PC-9 (cell line): ENCODE measurements at regions not wholly inside any gene's neighbourhood (a gene's known extent, or its start where the extent isn't known, plus 50 kb on each side); places are given as distances from the start of the nearest gene placed in this dataset.

Experiments used
- BruUV-seq: library from RNA; stranded (reverse); fragments of 400-500 nt; replicated peaks from 2 replicates; lab custom pipeline; 2021; lab: Mats Ljungman, UMichigan
- CTCF ChIA-PET: fragments of 300-600 bp; sonication (Branson Sonifier 250); formaldehyde crosslinking; loops from one replicate; lab custom pipeline; 2022; ENCODE audit warnings: antibody characterized with exemption; lab: Charles Lee
- POLR2A ChIA-PET: fragments of 300-600 bp; sonication (Branson Sonifier 250); formaldehyde crosslinking; loops from one replicate; lab custom pipeline; 2022; ENCODE audit warnings: antibody characterized with exemption; ENCODE audit not compliant: unreplicated experiment; lab: Charles Lee
- DNase-seq, 2 experiments: peaks; one replicate each; pipeline versions ENCODE4 v3.0.0 to v3.0.0-alpha.2; 2015 to 2022; ENCODE audit warnings: mixed read lengths in 1 of 2
- H2AFZ ChIP-seq: fragments of 200-600 bp; sonication (generic); 2 replicates; pipeline ENCODE4 v1.8.1; 2017; ENCODE audit warnings: antibody characterized with exemption
- H3F3A ChIP-seq: fragments of 200-600 bp; sonication (generic); 2 replicates; pipeline ENCODE4 v1.8.1; 2017; ENCODE audit warnings: antibody characterized with exemption, mild to moderate bottlenecking, low read depth; ENCODE audit not compliant: insufficient read depth
- H3K27ac ChIP-seq: fragments of 200-600 bp; sonication (generic); 2 replicates; pipeline ENCODE4 v1.6.1; 2016; ENCODE audit warnings: mixed run types
- H3K27me3 ChIP-seq: fragments of 200-600 bp; sonication (generic); 2 replicates; pipeline ENCODE4 v1.6.1; 2016; ENCODE audit warnings: low read depth, mixed run types; ENCODE audit not compliant: insufficient read depth
- H3K36me3 ChIP-seq: fragments of 200-600 bp; sonication (generic); 2 replicates; pipeline ENCODE4 v1.6.1; 2016; ENCODE audit warnings: low read depth, mixed run types
- H3K4me1 ChIP-seq: fragments of 200-600 bp; sonication (generic); replicated peaks from 2 replicates; pipeline ENCODE4 v1.6.1; 2016; ENCODE audit warnings: mixed run types; ENCODE audit not compliant: insufficient read depth
- H3K4me2 ChIP-seq: fragments of 200-600 bp; sonication (generic); 2 replicates; pipeline ENCODE4 v1.6.1; 2017; ENCODE audit warnings: mixed run types
- H3K4me3 ChIP-seq: fragments of 200-600 bp; sonication (generic); 2 replicates; pipeline ENCODE4 v1.6.1; 2016; ENCODE audit warnings: mixed run types
- H3K79me2 ChIP-seq: fragments of 200-600 bp; sonication (generic); 2 replicates; pipeline ENCODE4 v1.6.1; 2017; ENCODE audit warnings: low read depth, mixed run types
- H3K9me2 ChIP-seq: fragments of 200-600 bp; sonication (generic); 2 replicates; pipeline ENCODE4 v1.8.1; 2017; ENCODE audit warnings: mild to moderate bottlenecking; ENCODE audit not compliant: insufficient read depth
- H3K9me3 ChIP-seq: fragments of 200-600 bp; sonication (generic); 2 replicates; pipeline ENCODE4 v1.8.1; 2016; ENCODE audit warnings: low read depth; ENCODE audit not compliant: insufficient read depth
- H4K20me1 ChIP-seq: fragments of 200-600 bp; sonication (generic); 2 replicates; pipeline ENCODE4 v1.8.1; 2017; ENCODE audit not compliant: insufficient read depth
- EZH2 ChIP-seq: fragments of 200-600 bp; sonication (generic); IDR thresholded peaks from 2 replicates; pipeline ENCODE4 v1.8.0; 2017; ENCODE audit warnings: antibody characterized with exemption, low read depth
- intact Hi-C: fragments of 100-400 bp; cut with micrococcal nuclease; formaldehyde crosslinking; loops from one replicate; pipeline ENCODE4 v1.10.0; 2022; ENCODE audit not compliant: unreplicated experiment
- TF ChIP-seq, protein P1 (sequence below): fragments of 200-600 bp; sonication (generic); conservative IDR thresholded peaks from 2 replicates; pipeline ENCODE4 v1.6.1; 2017; ENCODE audit warnings: mixed run types, antibody characterized with exemption, mild to moderate bottlenecking, moderate library complexity

DNA sequence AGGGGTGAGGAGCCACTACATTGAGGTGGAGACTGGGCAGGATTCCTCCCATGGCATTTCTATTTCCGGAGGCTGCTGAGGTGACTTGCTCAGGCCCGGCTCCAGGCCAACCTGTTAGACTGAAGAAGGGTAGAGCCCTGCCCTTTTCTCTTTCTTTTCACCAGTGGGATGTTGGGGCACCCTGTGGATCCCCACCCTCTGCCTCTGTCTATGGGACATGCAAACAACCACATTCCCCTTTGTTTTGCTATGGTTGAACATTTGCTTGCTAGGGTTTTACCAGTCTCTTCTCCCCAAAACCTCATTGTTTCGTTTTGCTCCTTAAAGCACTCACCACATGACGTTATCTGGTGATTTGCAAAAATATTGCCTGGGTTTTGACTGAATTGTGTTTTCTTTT, 183.3 kb downstream of the ARL4C start:
- Histone ChIP-seq H3K27me3 (no peaks in the 10 kb centered on the region), H4K20me1 (no peaks in the 10 kb centered on the region), H3K9me3 (no peaks in the 10 kb centered on the region), H3F3A (peaks cover under 1% of the 10 kb centered on the region; the same call in 1 of the 2 replicates), H3K4me2 (no peak overlapping the region), H3K9me2 (no peaks in the 10 kb centered on the region), H2AFZ (no peak overlapping the region), H3K36me3 (no peaks in the 10 kb centered on the region), H3K79me2 (no peaks in the 10 kb centered on the region), H3K27ac (no peak overlapping the region), H3K4me1 (no peaks in the 10 kb centered on the region), H3K4me3 (no peak overlapping the region)
- TF ChIP-seq, protein P1, sequence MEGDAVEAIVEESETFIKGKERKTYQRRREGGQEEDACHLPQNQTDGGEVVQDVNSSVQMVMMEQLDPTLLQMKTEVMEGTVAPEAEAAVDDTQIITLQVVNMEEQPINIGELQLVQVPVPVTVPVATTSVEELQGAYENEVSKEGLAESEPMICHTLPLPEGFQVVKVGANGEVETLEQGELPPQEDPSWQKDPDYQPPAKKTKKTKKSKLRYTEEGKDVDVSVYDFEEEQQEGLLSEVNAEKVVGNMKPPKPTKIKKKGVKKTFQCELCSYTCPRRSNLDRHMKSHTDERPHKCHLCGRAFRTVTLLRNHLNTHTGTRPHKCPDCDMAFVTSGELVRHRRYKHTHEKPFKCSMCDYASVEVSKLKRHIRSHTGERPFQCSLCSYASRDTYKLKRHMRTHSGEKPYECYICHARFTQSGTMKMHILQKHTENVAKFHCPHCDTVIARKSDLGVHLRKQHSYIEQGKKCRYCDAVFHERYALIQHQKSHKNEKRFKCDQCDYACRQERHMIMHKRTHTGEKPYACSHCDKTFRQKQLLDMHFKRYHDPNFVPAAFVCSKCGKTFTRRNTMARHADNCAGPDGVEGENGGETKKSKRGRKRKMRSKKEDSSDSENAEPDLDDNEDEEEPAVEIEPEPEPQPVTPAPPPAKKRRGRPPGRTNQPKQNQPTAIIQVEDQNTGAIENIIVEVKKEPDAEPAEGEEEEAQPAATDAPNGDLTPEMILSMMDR, result no peak
- TF ChIP-seq EZH2, result no peak
- CTCF ChIA-PET, result no interaction called here
- POLR2A ChIA-PET, result no interaction called here
- intact Hi-C loops, result no loop called here
- DNase-seq, result no peak
- BruUV-seq, result no TSS peak

DNA sequence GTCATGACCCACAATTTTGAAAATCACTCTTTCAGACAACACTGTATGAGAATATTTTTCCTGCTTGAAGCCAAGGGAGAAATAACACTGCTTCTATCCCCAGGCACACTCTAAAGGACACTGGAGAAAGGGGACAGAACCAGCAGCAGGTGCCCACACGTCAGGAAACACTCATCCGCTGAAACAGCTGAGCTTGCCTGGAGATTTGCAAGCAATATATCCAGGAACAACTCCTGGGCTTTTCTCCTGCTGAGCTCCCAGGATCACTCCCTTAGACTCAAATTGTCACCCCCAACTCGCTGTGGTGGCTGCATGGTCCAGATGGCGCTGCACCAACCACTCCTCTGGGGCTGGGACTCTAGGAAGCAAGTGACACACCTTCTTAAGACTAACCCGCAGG, 186.7 kb downstream of the ARL4C start:
- CTCF ChIA-PET, result no interaction called here
- Histone ChIP-seq H3K4me1 (peaks cover 12% of the 10 kb centered on the region), H3K27ac (no peak overlapping the region), H3F3A (peaks cover 15% of the 10 kb centered on the region), H4K20me1 (no peaks in the 10 kb centered on the region), H3K4me3 (no peak overlapping the region), H3K79me2 (no peaks in the 10 kb centered on the region), H2AFZ (no peak overlapping the region), H3K9me2 (no peaks in the 10 kb centered on the region), H3K9me3 (no peaks in the 10 kb centered on the region; the same call in 1 of the 2 replicates), H3K4me2 (no peak overlapping the region), H3K27me3 (no peaks in the 10 kb centered on the region), H3K36me3 (no peaks in the 10 kb centered on the region)
- BruUV-seq, result no TSS peak
- no peak for TF ChIP-seq EZH2
- TF ChIP-seq, protein P1, result no peak
- POLR2A ChIA-PET, result no interaction called here
- DNase-seq, result no peak
- intact Hi-C loops, result no loop called here

DNA sequence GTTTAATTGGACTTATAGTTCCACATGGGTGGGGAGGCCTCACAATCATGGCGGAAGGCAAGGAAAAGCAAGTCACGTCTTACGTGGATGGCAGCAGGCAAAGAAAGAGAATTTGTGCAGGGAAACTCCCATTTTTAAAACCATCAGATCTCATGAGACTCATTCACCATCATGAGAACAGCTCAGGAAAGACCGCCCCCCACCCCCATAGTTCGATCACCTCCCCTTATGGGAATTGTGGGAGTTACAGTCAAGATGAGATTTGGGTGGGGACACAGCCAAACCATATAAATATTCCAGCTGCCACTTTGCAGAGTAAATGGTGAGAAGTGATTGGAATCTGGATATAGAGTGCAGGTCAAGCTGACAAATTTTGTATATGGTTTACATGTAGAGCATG, 187.4 kb downstream of the ARL4C start:
- ChIA-PET POLR2A (no interaction called here), CTCF (no interaction called here)
- no peaks in the 10 kb centered on the region for H4K20me1 ChIP-seq
- H2AFZ ChIP-seq, result no peak overlapping the region
- intact Hi-C loops, result no loop called here
- H3F3A ChIP-seq, result peaks cover 23% of the 10 kb centered on the region
- no peak overlapping the region for H3K4me3 ChIP-seq
- H3K9me3 ChIP-seq, result no peaks in the 10 kb centered on the region; the same call in 1 of the 2 replicates
- no peaks in the 10 kb centered on the region for H3K9me2 ChIP-seq
- no peaks in the 10 kb centered on the region for H3K36me3 ChIP-seq
- no peak overlapping the region for H3K27ac ChIP-seq
- DNase-seq, result no peak
- TF ChIP-seq, protein P1, result no peak
- no peak for TF ChIP-seq EZH2
- H3K79me2 ChIP-seq, result no peaks in the 10 kb centered on the region
- no TSS peak for BruUV-seq
- H3K27me3 ChIP-seq, result no peaks in the 10 kb centered on the region
- peaks cover 20% of the 10 kb centered on the region for H3K4me1 ChIP-seq
- no peak overlapping the region for H3K4me2 ChIP-seq
